HepG2 (cell line): ENCODE measurements at regions not wholly inside any gene's neighbourhood (a gene's known extent, or its start where the extent isn't known, plus 50 kb on each side); places are given as distances from the start of the nearest gene placed in this dataset.

ENCODE experiments used
- CBX2 ChIP-seq, 2 experiments: fragments of 200-600 bp in 1 of 2; sonication (generic); formaldehyde crosslinking in 1 of 2; IDR thresholded peaks; 2 replicates each; pipeline versions ENCODE4 v1.7.0 to v1.8.1; 2018 to 2022; ENCODE audit warnings: low read depth in 2 of 2, low read length in 1 of 2, mild to moderate bottlenecking in 1 of 2, missing genetic modification reagents in 1 of 2
- EZH2 ChIP-seq: conservative IDR thresholded peaks from 2 replicates; pipeline ENCODE4 v1.6.1; 2012; ENCODE audit warnings: mild to moderate bottlenecking, low read depth, low read length, moderate library complexity
- MXI1 ChIP-seq: IDR thresholded peaks from 3 replicates; pipeline ENCODE4 v1.6.1; 2012; ENCODE audit warnings: low read depth, low read length, inconsistent platforms, borderline replicate concordance
- RFXAP ChIP-seq: sonication (generic); formaldehyde crosslinking; IDR thresholded peaks from 2 replicates; pipeline ENCODE4 v1.4.0; 2020; ENCODE audit warnings: missing genetic modification reagents, borderline replicate concordance
- ZNF3 ChIP-seq: IDR thresholded peaks from 2 replicates; pipeline ENCODE4 v1.7.0; 2017; ENCODE audit warnings: inconsistent platforms
- ZNF496 ChIP-seq: sonication (generic); formaldehyde crosslinking; IDR thresholded peaks from 2 replicates; pipeline ENCODE4 v1.8.1; 2023; ENCODE audit warnings: mild to moderate bottlenecking, moderate library complexity, missing genetic modification reagents; ENCODE audit not compliant: insufficient replicate concordance
- ZNF562 ChIP-seq: sonication (generic); formaldehyde crosslinking; IDR thresholded peaks from 2 replicates; pipeline ENCODE4 v1.8.0; 2022; ENCODE audit warnings: missing genetic modification reagents, borderline replicate concordance
- ZNF577 ChIP-seq: sonication (generic); formaldehyde crosslinking; IDR thresholded peaks from 2 replicates; pipeline ENCODE4 v1.4.0; 2020; ENCODE audit warnings: mild to moderate bottlenecking, low read depth, missing genetic modification reagents, borderline replicate concordance
- ZNF619 ChIP-seq: sonication (generic); formaldehyde crosslinking; IDR thresholded peaks from 2 replicates; pipeline ENCODE4 v1.4.0; 2020; ENCODE audit warnings: mild to moderate bottlenecking, missing genetic modification reagents
- TF ChIP-seq, protein P1 (sequence below): conservative IDR thresholded peaks from 2 replicates; pipeline ENCODE4 v1.6.1; 2018; ENCODE audit warnings: missing genetic modification reagents
- TF ChIP-seq, protein P2 (sequence below): sonication (generic); formaldehyde crosslinking; IDR thresholded peaks from 2 replicates; pipeline ENCODE4 v1.9.0; 2021; ENCODE audit warnings: missing genetic modification reagents, borderline replicate concordance
- TF ChIP-seq, protein P3 (sequence below), 2 experiments: sonication (generic) in 1 of 2; formaldehyde crosslinking in 1 of 2; IDR thresholded peaks; 2 replicates each; pipeline versions ENCODE4 v1.6.1 to v1.9.0; 2014 to 2022; ENCODE audit warnings: antibody characterized with exemption in 1 of 2, borderline replicate concordance in 1 of 2, inconsistent platforms in 1 of 2, low read depth in 1 of 2, missing genetic modification reagents in 1 of 2
- TF ChIP-seq, protein P4 (sequence below): sonication (generic); formaldehyde crosslinking; IDR thresholded peaks from 2 replicates; pipeline ENCODE4 v1.5.1; 2020; ENCODE audit warnings: missing genetic modification reagents, mild to moderate bottlenecking, borderline replicate concordance
- TF ChIP-seq, protein P5 (sequence below): sonication (generic); formaldehyde crosslinking; IDR thresholded peaks from 2 replicates; pipeline ENCODE4 v1.8.0; 2022; ENCODE audit warnings: missing genetic modification reagents, low read depth, mild to moderate bottlenecking, borderline replicate concordance

DNA sequence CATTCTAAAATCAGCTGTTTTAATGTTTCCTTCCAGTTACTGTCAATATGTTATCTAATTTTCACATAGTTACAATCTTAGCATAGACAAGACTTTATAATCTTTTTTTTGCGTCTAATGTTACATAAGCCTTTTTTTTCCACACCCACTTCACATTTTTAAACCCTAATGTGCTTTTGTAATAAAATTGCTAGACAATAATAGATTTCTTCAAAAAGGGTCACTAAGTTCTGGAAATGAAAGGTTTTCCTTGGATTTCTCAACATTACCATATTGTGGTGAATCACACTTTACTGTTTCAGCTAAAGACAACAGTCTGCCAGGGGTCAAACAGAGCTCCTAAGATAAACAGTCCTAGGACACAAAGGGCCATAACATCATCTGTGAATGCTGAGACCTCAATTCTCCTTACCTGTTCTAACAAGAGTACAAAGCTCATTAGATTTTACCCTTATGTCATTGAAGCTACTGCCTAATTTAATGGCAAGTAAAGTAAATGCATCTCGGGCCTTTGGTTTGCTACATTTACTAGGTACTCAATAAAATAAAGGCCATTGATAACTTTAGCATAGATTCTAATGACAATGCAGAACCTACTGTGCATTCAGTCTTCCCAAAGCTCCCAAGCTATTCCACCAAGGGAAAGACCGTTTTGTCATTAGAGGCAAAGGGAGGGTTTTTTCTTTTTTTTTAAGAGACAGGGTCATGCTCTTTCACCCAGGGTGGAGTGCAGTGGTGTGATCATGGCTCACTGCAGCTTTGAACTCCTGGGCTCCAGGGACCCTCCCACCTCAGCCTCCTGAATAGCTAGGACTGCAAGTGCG is 111.2 kb upstream of the SLC38A2 start (continued):
- TF ChIP-seq, protein P1, sequence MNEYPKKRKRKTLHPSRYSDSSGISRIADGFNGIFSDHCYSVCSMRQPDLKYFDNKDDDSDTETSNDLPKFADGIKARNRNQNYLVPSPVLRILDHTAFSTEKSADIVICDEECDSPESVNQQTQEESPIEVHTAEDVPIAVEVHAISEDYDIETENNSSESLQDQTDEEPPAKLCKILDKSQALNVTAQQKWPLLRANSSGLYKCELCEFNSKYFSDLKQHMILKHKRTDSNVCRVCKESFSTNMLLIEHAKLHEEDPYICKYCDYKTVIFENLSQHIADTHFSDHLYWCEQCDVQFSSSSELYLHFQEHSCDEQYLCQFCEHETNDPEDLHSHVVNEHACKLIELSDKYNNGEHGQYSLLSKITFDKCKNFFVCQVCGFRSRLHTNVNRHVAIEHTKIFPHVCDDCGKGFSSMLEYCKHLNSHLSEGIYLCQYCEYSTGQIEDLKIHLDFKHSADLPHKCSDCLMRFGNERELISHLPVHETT (CRISPR knock-in tag) = no peak
- TF ChIP-seq ZNF577 (CRISPR knock-in tag) (no peak), ZNF3 (CRISPR knock-in tag) (no peak), ZNF619 (CRISPR knock-in tag) (no peak), MXI1 (no peak), EZH2 (no peak), RFXAP (CRISPR knock-in tag) (no peak), ZNF562 (CRISPR knock-in tag) (no peak), ZNF496 (no peak), CBX2 (IDR thresholded peaks at IDR 0.05; ENCODE audit: low read depth, low read length) (no peak), CBX2 (CRISPR knock-in tag; IDR thresholded peaks at IDR 0.05; ENCODE audit: low read depth) (no peak)
- TF ChIP-seq, protein P2, sequence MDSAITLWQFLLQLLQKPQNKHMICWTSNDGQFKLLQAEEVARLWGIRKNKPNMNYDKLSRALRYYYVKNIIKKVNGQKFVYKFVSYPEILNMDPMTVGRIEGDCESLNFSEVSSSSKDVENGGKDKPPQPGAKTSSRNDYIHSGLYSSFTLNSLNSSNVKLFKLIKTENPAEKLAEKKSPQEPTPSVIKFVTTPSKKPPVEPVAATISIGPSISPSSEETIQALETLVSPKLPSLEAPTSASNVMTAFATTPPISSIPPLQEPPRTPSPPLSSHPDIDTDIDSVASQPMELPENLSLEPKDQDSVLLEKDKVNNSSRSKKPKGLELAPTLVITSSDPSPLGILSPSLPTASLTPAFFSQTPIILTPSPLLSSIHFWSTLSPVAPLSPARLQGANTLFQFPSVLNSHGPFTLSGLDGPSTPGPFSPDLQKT (CRISPR knock-in tag) = no peak
- TF ChIP-seq, protein P3, sequence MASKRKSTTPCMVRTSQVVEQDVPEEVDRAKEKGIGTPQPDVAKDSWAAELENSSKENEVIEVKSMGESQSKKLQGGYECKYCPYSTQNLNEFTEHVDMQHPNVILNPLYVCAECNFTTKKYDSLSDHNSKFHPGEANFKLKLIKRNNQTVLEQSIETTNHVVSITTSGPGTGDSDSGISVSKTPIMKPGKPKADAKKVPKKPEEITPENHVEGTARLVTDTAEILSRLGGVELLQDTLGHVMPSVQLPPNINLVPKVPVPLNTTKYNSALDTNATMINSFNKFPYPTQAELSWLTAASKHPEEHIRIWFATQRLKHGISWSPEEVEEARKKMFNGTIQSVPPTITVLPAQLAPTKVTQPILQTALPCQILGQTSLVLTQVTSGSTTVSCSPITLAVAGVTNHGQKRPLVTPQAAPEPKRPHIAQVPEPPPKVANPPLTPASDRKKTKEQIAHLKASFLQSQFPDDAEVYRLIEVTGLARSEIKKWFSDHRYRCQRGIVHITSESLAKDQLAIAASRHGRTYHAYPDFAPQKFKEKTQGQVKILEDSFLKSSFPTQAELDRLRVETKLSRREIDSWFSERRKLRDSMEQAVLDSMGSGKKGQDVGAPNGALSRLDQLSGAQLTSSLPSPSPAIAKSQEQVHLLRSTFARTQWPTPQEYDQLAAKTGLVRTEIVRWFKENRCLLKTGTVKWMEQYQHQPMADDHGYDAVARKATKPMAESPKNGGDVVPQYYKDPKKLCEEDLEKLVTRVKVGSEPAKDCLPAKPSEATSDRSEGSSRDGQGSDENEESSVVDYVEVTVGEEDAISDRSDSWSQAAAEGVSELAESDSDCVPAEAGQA (IDR thresholded peaks at IDR 0.05; ENCODE audit: low read depth) = no peak
- TF ChIP-seq, protein P3 (CRISPR knock-in tag; IDR thresholded peaks at IDR 0.05; ENCODE audit: borderline replicate concordance) = no peak
- TF ChIP-seq, protein P4, sequence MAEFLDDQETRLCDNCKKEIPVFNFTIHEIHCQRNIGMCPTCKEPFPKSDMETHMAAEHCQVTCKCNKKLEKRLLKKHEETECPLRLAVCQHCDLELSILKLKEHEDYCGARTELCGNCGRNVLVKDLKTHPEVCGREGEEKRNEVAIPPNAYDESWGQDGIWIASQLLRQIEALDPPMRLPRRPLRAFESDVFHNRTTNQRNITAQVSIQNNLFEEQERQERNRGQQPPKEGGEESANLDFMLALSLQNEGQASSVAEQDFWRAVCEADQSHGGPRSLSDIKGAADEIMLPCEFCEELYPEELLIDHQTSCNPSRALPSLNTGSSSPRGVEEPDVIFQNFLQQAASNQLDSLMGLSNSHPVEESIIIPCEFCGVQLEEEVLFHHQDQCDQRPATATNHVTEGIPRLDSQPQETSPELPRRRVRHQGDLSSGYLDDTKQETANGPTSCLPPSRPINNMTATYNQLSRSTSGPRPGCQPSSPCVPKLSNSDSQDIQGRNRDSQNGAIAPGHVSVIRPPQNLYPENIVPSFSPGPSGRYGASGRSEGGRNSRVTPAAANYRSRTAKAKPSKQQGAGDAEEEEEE (CRISPR knock-in tag) = no peak
- TF ChIP-seq, protein P5, sequence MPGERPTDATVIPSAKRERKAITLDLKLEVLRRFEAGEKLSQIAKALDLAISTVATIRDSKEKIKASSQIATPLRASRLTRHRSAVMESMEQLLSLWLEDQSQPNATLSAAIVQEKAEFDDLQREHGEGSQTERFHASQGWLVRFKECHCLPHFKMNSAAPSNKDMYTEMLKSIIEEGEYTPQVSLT (CRISPR knock-in tag) = no peak
